GM18519 (cell line): ENCODE measurements at regions not wholly inside any gene's neighbourhood (a gene's known extent, or its start where the extent isn't known, plus 50 kb on each side); places are given as distances from the start of the nearest gene placed in this dataset.
"Not testable (repeated sequence)": the region's sequence is repeated elsewhere in the genome, so short reads cannot be mapped to it uniquely, and the experiment has no call there.

Source experiments
- ATAC-seq: cut with Tn5 transposase; IDR thresholded peaks from one replicate; pipeline ENCODE4 v1.9.1; 2021; ENCODE audit warnings: mild to moderate bottlenecking, moderate library complexity; ENCODE audit not compliant: unreplicated experiment, low FRiP score

DNA sequence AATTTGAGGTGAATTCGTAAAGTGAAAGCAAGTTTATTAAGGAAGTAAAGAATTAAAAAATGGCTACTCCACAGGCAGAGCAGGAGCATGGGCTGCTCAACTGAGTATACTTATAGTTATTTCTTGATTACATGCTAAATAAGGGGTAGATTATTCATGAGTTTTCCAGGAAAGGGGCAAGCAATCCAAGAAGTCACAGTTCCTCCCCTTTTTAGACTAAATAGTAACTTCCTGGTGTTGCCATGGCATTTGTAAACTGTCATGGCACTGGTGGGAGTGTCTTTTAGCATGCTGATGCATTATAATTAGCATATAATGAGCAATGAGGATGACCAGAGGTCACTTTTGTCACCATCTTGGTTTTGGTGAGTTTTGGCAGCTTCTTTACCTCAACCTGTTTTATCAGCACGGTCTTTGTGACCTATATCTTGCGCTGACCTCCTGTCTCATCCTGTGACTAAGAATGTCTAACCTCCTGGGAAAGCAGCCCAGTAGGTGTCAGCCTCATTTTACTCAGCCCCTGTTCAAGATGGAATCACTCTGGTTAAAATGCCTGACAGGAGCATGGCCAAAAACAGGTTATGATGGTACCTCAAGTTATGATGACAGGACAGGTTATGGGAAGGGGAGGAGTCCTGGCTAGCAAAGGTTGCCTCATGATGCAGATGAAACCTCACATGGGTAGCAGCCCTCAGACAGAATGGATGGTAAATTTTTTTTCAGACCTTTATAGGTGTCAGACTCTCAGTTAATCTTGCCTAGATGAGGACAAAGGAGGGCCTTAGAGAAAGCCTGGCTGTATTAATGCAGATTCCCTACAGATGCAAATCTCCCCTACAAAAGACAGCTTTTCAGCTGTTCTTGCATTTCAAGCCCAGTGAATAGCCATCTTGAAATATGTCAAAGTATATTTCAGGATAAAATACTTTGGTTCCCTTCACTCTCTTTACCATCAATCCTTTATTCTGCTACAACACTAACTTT, 49.7 kb downstream of the SIPA1L2 start:
- no peak for ATAC-seq

DNA sequence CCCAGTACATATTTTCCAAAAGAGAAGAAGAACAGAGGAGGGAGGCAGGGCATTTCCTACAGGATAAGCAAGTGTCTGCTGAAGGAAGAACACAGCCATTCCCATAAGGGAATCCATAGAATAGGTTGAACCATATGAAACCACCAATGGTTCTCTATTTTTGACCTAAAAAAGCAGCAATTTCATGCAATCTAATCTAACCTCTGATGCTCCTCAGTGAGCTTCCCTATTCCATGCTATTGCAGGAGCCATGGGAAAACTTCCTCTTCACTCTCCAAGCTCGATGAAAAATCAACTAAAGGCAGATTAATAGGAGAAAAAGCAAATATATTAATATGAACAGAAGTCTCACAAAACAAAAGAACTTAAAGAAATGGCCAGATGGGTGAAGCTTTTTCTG, 50.5 kb downstream of the SIPA1L2 start:
- ATAC-seq: no peak

DNA sequence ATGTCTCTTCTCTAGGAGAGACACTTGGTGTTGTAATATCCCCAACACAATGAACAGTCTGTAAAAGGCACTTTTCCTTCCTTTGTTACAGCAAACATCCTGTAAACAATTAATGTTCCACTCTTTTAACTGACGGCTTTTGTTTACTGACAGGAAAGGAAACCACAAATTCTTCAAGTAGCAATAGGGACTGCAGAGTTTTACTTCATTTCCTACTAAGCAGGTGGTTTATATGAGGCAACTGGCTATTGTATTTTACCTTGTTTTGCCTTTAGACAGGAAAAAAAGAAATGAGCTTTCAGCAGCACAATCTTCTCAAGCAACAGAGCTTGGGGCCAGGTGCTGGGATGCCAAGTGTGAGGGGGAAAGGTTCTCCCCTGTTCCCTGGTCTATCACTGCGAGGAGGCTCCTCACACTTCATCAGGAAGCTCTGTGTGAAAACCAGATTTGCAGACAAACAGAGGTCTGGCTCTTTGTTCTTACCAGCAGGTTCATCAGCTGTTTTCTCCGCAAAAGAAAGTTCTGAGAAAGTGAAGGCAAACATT, 51.2 kb downstream of the SIPA1L2 start:
- no peak for ATAC-seq

DNA sequence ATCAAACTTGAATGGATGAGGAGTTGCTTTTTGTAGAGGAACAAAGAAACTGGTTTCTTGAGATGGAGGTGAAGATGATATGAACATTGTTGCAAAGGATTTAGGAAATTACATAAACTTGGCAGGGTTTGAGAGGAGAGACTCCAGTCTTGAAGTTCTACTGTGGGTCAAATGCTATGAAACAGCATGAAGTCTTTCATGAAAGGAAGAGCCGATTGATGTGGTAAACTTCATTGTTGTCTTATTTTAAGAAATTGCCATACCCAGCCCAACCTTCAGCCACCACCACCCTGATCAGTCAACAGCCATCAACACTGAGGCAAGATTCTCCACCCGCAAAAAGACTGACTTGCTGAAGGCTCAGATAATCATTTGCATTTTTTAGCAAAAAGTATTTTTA, 52.2 kb downstream of the SIPA1L2 start:
- ATAC-seq: no peak

DNA sequence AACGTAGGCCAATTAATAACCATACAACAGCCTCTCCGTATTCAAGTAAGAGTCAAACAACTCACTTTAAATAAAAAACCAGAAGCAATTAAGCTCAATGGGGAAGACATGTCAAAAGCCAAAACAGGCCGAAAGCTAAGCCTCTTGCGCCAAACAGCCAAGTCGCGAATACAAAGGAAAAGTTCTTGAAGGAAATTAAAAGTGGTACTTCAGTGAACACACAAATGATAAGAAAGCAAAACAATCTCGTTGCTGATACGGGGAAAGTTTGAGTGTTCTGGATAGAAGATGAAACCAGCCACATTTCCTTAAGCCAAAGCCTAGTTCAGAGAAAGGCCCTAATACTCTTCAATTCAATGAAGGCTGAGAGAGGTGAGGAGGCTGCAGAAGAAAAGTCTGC, 53.4 kb downstream of the SIPA1L2 start:
- ATAC-seq: no peak

DNA sequence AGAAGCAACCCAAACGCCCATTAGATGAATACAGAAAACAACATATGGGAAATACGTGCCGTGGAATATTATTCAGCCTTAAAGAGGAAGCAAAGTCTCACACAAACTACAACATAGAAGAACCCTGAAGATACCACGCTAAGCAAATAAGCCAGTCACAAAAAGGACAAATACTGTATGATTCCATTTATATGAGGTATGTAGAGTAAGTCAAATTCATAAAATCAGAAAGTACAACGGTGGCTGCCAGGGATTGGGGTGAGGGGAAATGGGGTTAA, 54.2 kb downstream of the SIPA1L2 start:
- ATAC-seq: no peak

DNA sequence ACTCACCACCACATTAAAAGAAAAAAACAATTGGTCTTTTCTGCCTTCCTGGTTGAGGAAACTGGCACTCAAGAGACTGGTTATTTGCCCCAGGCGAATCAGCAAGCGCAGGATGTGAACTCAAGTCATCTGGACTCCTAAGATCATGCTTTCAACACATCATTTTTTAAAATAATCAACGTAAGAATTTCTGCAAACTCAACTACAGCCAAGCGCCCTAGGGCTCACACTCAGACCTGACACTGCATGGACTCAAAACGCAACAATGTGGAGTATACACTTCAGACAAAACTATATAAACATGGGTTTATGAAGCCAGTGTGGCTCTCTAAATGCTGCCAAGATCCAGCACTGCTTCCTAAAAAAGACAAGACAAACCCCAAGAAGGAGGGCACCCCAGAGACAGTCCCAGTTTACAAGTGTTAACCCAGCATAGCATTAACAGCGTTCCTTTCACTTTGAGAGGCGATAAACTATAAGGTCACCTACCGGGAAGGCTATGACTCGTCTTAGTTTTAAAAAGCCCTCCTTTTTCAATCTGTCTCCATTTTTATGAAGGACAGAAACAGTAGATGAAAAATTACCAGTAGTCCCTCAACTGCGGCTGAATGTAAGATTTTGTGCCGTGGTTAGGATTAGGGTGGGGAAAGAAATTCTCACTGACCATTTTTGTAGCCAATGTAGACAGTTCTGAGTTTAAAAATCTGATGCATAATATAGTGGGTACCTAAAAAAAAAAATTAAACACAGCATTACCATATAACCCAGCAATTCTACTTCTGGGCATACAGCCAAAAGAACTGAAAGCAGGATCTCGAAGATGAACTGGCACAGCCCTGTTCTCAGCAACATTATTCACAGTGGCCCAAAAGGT, 54.8 kb downstream of the SIPA1L2 start:
- ATAC-seq: no peak

DNA sequence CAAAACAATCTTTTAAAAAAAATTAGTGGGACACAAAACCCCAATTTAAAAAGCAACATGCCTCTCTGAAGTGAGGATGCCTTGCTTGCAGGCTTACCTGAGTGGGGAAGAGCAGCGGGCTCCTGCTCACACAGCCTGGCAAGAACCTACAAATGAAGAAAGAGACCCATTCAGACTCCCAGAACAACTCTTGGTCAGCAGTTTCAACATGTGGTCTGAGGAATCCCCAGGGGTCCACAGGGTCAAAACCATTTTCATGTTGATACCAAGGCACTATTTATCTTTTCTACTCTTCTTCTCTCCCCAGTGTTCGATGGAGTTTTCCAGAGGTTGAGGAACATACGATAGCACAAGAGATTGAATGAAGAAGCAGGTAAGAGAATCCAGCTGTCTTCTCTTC, 55.9 kb downstream of the SIPA1L2 start:
- no peak for ATAC-seq

DNA sequence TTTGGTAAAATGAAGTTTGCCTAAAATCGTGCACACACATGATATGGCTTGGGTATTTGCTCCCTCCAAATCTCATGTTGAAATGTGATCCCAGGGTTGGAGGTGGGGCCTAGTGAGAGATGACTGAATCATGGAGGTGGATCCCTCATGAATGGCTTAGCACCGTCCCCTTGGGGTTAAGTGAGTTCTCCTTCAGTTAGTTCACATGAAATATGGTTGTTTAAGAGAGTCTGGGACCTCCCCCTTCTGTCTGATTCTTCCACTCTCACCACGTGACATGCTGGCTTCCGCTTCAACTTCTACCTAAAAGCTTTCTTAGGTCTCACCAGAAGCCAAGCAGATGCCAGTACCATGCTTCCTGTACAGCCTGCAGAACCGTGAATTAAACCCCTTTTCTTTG, 58.4 kb downstream of the SIPA1L2 start:
- no peak for ATAC-seq

DNA sequence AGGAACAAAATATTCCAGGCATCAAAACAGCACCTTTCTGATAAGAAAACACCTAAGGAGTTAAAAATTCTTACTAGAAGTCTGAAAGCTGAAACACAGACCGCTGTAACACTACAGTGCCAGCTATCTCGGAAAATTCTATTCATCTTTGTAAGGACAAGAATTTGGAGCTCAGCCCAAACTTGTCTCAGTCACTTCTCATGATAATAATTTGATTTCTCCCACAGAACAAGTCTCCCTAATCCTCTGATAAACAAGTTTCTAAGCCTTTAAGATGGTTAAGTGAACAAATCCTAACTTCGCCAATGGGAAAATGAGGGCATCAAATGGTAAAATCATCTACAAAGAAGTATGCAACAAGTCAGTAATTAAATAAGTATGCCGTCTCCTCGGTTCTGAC, 59.9 kb downstream of the SIPA1L2 start:
- ATAC-seq: no peak

DNA sequence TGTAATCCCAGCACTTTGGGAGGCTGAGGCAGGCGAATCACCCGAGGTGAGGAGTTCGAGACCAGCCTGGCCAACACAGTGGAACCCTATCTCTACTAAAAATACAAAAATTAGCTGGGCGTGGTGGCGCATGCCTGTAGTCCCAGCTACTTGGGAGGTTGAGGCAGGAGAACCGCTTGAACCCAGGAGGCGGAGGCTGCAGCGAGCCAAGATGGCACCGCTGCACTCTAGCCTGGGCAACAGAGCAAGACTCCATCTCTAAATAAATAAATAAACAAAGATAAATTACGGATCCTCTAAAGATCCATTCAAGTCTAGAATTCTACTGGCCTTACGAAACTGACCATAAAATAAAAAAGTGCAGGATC, 60.4 kb downstream of the SIPA1L2 start:
- not testable (repeated sequence) for ATAC-seq

DNA sequence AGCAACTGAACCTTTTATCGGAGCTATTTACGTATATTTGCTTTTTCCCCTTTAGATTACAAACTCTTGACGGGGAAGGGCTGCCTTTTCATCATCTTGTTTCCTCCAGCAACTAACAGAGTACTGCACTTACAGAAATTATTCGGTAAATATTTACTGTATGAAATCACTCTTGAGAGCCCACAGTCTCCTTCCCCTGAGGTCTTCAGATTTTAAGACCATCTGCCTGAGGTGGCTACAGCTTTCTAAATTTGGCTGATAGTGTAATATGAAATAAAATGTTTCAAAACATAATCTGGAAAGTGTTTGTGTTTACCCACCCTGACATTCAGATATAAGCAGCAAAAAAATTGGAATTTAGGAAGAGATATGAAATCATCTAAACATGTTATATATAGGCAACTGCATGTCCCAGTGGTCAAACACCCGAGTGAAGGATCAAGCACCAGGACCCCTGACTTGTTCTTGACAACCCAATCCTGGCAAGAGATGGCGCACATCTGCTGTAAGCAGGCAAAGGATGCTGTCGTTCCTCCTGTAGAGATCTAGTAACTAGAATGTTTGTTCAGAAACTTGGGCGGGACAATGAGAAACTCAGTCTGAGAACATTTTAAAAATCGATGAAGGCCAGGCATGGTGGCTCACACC, 60.9 kb downstream of the SIPA1L2 start:
- no peak for ATAC-seq

DNA sequence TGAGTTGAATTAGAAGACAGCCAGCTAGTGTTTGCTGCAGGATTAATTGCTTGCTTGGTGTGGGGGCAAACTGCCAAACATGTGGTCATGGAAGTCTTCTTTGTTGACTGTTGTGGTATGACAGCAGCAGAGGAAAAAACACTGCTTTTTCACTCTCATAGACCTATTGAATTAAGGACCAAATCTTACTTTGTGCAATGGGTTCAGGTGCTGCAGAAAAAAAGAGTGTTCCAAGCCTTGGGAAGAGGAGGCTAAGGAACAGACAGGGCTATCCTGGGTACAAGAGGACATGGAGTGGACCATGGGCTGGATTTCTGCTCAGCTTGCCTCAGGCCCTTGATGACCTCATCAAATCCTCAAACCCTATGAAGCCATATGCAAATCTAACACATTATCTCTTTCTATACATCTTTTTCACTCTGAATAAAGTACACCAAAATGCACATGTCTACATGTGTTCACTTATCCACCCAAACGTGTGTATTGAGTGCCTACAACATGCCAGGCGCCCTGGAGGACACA, 61.5 kb downstream of the SIPA1L2 start:
- ATAC-seq: no peak

DNA sequence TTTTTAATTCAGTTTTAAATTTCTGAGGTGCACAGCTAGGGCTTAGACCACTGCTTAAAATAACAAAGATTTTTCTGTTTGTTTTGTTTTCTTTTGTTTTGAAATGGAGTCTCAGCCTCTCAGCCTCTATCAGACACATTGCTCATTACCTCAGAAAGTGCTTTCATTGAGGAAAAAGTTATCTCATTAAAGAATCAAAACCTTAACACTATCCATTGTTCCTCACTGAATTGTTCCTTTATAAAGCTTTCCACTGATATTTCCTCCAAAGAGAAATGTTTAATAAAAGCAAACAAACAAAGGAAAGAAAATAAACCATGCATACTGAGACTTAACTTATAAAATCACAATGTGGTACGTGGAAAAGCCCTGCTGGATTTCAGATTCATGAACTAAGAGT, 63.8 kb downstream of the SIPA1L2 start:
- no peak for ATAC-seq

DNA sequence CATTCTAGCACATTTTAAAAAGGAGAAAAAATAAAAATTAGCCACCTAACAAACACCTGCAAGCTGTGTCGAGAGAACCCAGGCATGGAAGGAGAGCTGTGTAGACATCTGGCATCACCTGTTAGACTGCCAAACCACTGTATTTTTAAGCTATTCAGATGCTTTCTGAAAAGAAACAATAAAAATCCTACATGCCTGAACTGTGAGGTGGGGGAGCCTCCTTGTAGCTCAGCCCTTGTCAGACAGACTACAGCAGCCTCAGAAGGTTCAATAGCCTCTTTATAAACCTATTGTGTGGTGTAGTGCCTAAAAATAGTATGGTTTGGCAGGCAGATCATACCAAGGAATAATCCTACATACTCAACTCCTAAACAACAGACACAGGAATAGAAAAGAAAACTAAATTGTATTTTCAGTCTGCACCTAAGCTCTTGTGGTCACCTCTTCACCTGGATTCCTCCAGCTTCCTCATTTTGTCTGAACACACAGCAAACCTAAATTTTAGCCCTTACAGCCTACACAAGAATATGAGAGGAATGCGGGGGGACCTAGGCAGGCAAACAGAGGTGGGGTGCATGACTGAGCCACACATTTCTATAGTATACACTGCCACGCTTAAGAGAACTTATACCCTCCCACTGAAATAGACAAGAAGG, 67.0 kb downstream of the SIPA1L2 start:
- no peak for ATAC-seq

DNA sequence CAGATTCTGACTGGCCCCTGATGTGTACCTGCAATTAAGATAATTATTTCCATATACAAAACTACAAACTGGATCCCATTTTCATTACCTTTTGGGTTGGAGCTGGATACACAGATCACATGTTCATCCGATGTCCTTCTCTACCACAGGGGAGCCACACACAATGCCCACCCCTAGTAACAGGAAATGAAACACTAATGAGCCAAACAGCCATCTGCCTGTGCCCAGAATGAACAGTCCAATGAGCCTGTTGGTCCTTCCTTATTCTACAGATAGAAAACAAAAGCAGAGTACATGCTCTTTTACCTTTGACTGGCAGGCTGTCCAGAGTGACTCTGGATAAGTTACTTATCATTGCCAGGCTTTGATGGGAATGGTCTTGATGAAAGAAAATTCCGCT, 68.6 kb downstream of the SIPA1L2 start:
- ATAC-seq: no peak

DNA sequence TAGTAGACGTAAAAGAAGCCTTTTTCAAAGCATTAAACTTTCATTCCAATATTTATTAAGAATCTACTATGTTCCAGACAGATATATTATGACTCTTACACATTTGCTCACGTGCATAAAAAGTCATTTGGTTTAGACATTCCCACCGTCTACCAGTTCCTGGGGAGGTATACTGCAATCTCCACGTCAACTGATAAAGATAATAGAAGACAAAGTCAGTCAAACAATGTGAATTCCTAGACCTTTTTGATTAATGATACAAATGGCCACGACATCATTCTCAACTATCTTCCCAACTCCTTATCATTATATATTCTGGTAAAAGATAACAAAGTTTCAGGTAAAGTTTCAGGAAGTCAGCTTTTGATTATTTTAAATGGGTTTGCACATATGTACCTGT, 69.0 kb downstream of the SIPA1L2 start:
- no peak for ATAC-seq

DNA sequence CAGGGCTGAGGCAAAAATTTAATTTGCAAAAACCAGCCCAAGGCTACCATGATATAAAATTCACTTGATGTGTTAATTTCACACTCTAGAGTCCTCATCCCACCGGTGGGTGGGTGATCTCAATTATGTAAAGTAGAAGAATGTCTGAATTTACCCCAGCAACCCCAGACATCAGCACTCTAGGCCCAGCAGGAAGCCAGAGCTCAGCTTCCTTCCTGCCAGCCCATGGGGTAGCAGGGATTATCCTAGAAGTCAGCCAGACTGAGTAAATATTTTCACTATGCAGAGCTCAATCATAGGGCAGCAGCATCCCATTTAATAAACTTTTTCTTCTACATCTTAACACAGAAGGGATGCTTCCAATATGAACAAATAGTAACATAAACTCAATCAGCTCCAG, 71.0 kb downstream of the SIPA1L2 start:
- no peak for ATAC-seq

DNA sequence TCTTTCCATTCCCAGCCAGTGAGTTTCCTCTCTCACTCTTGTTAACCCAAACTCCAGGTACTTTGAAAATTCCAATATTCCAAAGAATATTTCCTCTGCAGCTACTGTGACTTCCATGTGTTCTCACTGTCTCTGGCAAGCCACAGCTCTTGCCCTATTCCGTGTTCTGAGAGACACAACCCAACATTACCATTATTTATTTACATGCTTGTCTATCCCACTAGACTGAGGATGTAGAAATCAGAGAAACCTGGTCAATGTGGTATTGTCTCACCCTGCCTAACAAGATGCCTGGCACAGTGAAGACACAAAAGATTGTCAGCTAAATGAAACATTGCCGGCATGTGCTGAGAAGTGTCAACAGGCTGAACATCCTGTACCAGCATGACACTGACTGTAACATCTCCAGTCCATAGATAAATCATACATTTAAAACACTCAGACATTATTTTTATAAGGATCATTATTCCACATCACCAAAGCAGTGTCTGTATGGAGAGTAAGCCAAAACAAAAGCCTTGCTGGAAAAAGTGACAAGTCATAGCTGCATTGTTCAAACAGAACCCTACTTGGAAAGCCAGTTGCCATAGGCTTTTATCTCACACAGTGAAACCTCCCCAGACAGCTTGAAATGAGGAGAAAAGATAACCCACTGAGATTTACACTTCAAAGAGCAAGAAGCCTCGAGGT, 72.3 kb downstream of the SIPA1L2 start:
- ATAC-seq: no peak

DNA sequence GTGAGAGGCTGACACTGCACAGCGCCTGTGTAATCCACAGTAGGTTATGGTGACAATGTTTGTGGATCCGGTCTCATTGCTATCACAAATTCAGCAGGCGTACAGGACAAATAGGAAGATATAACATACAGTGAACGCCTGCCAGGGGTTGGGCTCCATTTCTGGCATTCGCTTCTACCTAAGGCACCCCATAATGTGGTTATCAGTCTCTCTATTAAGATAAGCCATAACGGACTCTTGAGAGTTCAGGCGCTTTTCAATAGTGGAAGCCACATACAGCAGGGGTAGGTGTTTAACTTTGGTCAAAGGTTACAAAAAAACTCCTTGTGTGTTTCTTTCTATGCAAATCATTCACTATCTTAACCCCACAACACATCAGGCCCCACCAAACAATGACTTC, 72.8 kb downstream of the SIPA1L2 start:
- no peak for ATAC-seq
